Neural progenitor cell (in vitro differentiated cells): ENCODE measurements at regions not wholly inside any gene's neighbourhood (a gene's known extent, or its start where the extent isn't known, plus 50 kb on each side); places are given as distances from the start of the nearest gene placed in this dataset.

Experiments used
- CTCF ChIP-seq: fragments of 200-600 bp; sonication (generic); IDR thresholded peaks from 2 replicates; pipeline ENCODE4 v1.5.1; 2017; ENCODE audit warnings: antibody characterized with exemption, mild to moderate bottlenecking
- EZH2 ChIP-seq: fragments of 200-600 bp; sonication (generic); IDR thresholded peaks from 2 replicates; pipeline ENCODE4 v1.6.1; 2017; ENCODE audit warnings: antibody characterized with exemption, mild to moderate bottlenecking, moderate library complexity

- TF ChIP-seq CTCF (no peak), EZH2 (no peak)
Measured at GRCh38 chr22:47283616-47284270, 521.3 kb downstream of the TBC1D22A start.
